WTC11 (cell line): ENCODE measurements at regions not wholly inside any gene's neighbourhood (a gene's known extent, or its start where the extent isn't known, plus 50 kb on each side); places are given as distances from the start of the nearest gene placed in this dataset.
A peak's percentile ranks its signal among the peaks of the same experiment; 100 is the strongest.

Experiments
- ATAC-seq: fragments of 200-7000 bp; cut with Tn5 transposase; 2 replicates; pipeline ENCODE4 v1.10.0; 2021; ENCODE audit warnings: mild to moderate bottlenecking, moderate library complexity
- CTCF ChIA-PET: fragments of 300-600 bp; sonication (Branson Sonifier 250); formaldehyde crosslinking; loops from one replicate; lab custom pipeline; 2021; ENCODE audit warnings: antibody characterized with exemption; lab: Charles Lee
- POLR2A ChIA-PET: fragments of 350-600 bp; sonication (Branson Sonifier 250); formaldehyde crosslinking; loops from one replicate; lab custom pipeline; 2021; ENCODE audit warnings: antibody characterized with exemption; lab: Charles Lee
- DNase-seq: peaks from one replicate; pipeline ENCODE4 v3.0.0; 2021; ENCODE audit warnings: low spot score
- H3K27ac Mint-ChIP-seq: 2 replicates; pipeline ENCODE4 v1.8.0; 2021; ENCODE audit warnings: mixed read lengths
- H3K27me3 Mint-ChIP-seq: 2 replicates; pipeline ENCODE4 v1.8.0; 2021; ENCODE audit warnings: low read depth, mild to moderate bottlenecking, moderate library complexity, mixed read lengths
- H3K36me3 Mint-ChIP-seq: 2 replicates; pipeline ENCODE4 v1.8.0; 2021; ENCODE audit warnings: mixed read lengths
- H3K4me1 Mint-ChIP-seq: 2 replicates; pipeline ENCODE4 v1.8.0; 2022; ENCODE audit warnings: mixed read lengths
- H3K4me3 Mint-ChIP-seq: 2 replicates; pipeline ENCODE4 v1.8.0; 2021; ENCODE audit warnings: mild to moderate bottlenecking, moderate library complexity, mixed read lengths
- H3K9me3 Mint-ChIP-seq: 2 replicates; pipeline ENCODE4 v1.8.0; 2021; ENCODE audit warnings: mixed read lengths
- ATF1 ChIP-seq: sonication (generic); formaldehyde crosslinking; IDR thresholded peaks from 2 replicates; pipeline ENCODE4 v1.8.1; 2023; ENCODE audit warnings: mild to moderate bottlenecking, moderate library complexity, missing genetic modification reagents
- ATF2 ChIP-seq: sonication (generic); formaldehyde crosslinking; IDR thresholded peaks from 2 replicates; pipeline ENCODE4 v1.8.1; 2022; ENCODE audit warnings: low read depth, missing genetic modification reagents, borderline replicate concordance
- CDX4 ChIP-seq: fragments of 250-450 bp; sonication (Bioruptor Pico); IDR thresholded peaks from 2 replicates; pipeline ENCODE4 v1.9.0; 2021; ENCODE audit warnings: moderate library complexity, mild to moderate bottlenecking, inconsistent platforms, borderline replicate concordance
- E2F1 ChIP-seq: sonication (generic); formaldehyde crosslinking; IDR thresholded peaks from 2 replicates; pipeline ENCODE4 v1.8.0; 2022; ENCODE audit warnings: mild to moderate bottlenecking, missing genetic modification reagents
- FOXK1 ChIP-seq: sonication (generic); formaldehyde crosslinking; IDR thresholded peaks from 2 replicates; pipeline ENCODE4 v1.8.0; 2022; ENCODE audit warnings: mild to moderate bottlenecking, moderate library complexity, missing genetic modification reagents
- JUN ChIP-seq: sonication (generic); formaldehyde crosslinking; IDR thresholded peaks from 2 replicates; pipeline ENCODE4 v1.8.0; 2023; ENCODE audit warnings: mild to moderate bottlenecking, missing genetic modification reagents
- MXD4 ChIP-seq: fragments of 250-450 bp; sonication (Bioruptor Pico); IDR thresholded peaks from 2 replicates; pipeline ENCODE4 v1.8.0; 2021; ENCODE audit warnings: mild to moderate bottlenecking, moderate library complexity, borderline replicate concordance
- NFATC4 ChIP-seq: fragments of 250-450 bp; sonication (Bioruptor Pico); IDR thresholded peaks from 2 replicates; pipeline ENCODE4 v1.9.0; 2021; ENCODE audit warnings: mild to moderate bottlenecking
- SMAD3 ChIP-seq: sonication (generic); formaldehyde crosslinking; IDR thresholded peaks from 2 replicates; pipeline ENCODE4 v1.8.0; 2022; ENCODE audit warnings: missing genetic modification reagents, mild to moderate bottlenecking, borderline replicate concordance
- SOX15 ChIP-seq: fragments of 250-450 bp; sonication (Bioruptor Pico); IDR thresholded peaks from 2 replicates; pipeline ENCODE4 v1.9.0; 2021; ENCODE audit warnings: mild to moderate bottlenecking
- TCF7 ChIP-seq: sonication (generic); formaldehyde crosslinking; IDR thresholded peaks from 2 replicates; pipeline ENCODE4 v1.8.0; 2022; ENCODE audit warnings: mild to moderate bottlenecking, low read depth, missing genetic modification reagents, moderate library complexity
- TEAD1 ChIP-seq: sonication (generic); formaldehyde crosslinking; IDR thresholded peaks from 2 replicates; pipeline ENCODE4 v1.8.0; 2022; ENCODE audit warnings: mild to moderate bottlenecking, missing genetic modification reagents
- ZNF138 ChIP-seq: sonication (generic); formaldehyde crosslinking; conservative IDR thresholded peaks from 2 replicates; pipeline ENCODE4 v1.8.1; 2022; ENCODE audit warnings: mild to moderate bottlenecking, moderate library complexity, missing genetic modification reagents
- TF ChIP-seq, protein P1 (sequence below): sonication (generic); formaldehyde crosslinking; IDR thresholded peaks from 2 replicates; pipeline ENCODE4 v1.8.1; 2022; ENCODE audit warnings: missing genetic modification reagents, borderline replicate concordance
- TF ChIP-seq, protein P2 (sequence below): sonication (generic); formaldehyde crosslinking; IDR thresholded peaks from 2 replicates; pipeline ENCODE4 v1.8.1; 2023; ENCODE audit warnings: mild to moderate bottlenecking, missing genetic modification reagents
- TF ChIP-seq, protein P3 (sequence below): sonication (generic); formaldehyde crosslinking; IDR thresholded peaks from 2 replicates; pipeline ENCODE4 v1.8.0; 2023; ENCODE audit warnings: missing genetic modification reagents, mild to moderate bottlenecking, borderline replicate concordance
- TF ChIP-seq, protein P4 (sequence below): fragments of 250-450 bp; sonication (Bioruptor Pico); IDR thresholded peaks from 2 replicates; pipeline ENCODE4 v1.9.0; 2021; ENCODE audit warnings: mild to moderate bottlenecking
- TF ChIP-seq, protein P5 (sequence below): sonication (generic); formaldehyde crosslinking; IDR thresholded peaks from 2 replicates; pipeline ENCODE4 v1.8.1; 2023; ENCODE audit warnings: mild to moderate bottlenecking, moderate library complexity, missing genetic modification reagents

- Mint-ChIP-seq H3K36me3 (no peaks in the 10 kb centered on the region), H3K4me3 (no peak overlapping the region), H3K9me3 (peaks cover 5% of the 10 kb centered on the region; the same call in 1 of the 2 replicates), H3K27ac (no peak overlapping the region), H3K27me3 (peaks cover 6% of the 10 kb centered on the region), H3K4me1 (peaks cover 7% of the 10 kb centered on the region)
- ChIA-PET CTCF (interaction anchor here (0.8 to 1.7 kb wide), 7 partner anchors 9 to 155 kb away, joined by 3 to 5 read pairs (median 4); no protein-coding TSS in a partner anchor), POLR2A (no interaction called here)
- peak; percentile 46 for ATAC-seq
- DNase-seq = no peak
- TF ChIP-seq MXD4 (no peak), TEAD1 (no peak), TCF7 (no peak), SOX15 (CRISPR knock-in tag) (no peak), JUN (CRISPR knock-in tag) (no peak), E2F1 (CRISPR knock-in tag) (no peak), ATF2 (CRISPR knock-in tag) (no peak)
- TF ChIP-seq, protein P1, sequence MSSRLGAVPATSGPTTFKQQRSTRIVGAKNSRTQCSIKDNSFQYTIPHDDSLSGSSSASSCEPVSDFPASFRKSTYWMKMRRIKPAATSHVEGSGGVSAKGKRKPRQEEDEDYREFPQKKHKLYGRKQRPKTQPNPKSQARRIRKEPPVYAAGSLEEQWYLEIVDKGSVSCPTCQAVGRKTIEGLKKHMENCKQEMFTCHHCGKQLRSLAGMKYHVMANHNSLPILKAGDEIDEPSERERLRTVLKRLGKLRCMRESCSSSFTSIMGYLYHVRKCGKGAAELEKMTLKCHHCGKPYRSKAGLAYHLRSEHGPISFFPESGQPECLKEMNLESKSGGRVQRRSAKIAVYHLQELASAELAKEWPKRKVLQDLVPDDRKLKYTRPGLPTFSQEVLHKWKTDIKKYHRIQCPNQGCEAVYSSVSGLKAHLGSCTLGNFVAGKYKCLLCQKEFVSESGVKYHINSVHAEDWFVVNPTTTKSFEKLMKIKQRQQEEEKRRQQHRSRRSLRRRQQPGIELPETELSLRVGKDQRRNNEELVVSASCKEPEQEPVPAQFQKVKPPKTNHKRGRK (CRISPR knock-in tag) = no peak
Measured at GRCh38 chr10:3263747-3264146, 91.2 kb upstream of the PITRM1 start.

GRCh38 chr10:3263082-3263481, 90.5 kb upstream of the PITRM1 start:
- H3K9me3 Mint-ChIP-seq = peaks cover 5% of the 10 kb centered on the region; the same call in 1 of the 2 replicates
- H3K27me3 Mint-ChIP-seq = peaks cover 6% of the 10 kb centered on the region
- H3K4me3 Mint-ChIP-seq = no peak overlapping the region
- ATAC-seq (no peak), DNase-seq (no peak)
- H3K4me1 Mint-ChIP-seq = peaks cover 7% of the 10 kb centered on the region
- no peak overlapping the region for H3K27ac Mint-ChIP-seq
- POLR2A ChIA-PET = no interaction called here
- CTCF ChIA-PET = interaction anchor here (0.8 to 1.7 kb wide), 7 partner anchors 8 to 155 kb away, joined by 3 to 5 read pairs (median 4); no protein-coding TSS in a partner anchor
- no peaks in the 10 kb centered on the region for H3K36me3 Mint-ChIP-seq
- TF ChIP-seq, protein P2, sequence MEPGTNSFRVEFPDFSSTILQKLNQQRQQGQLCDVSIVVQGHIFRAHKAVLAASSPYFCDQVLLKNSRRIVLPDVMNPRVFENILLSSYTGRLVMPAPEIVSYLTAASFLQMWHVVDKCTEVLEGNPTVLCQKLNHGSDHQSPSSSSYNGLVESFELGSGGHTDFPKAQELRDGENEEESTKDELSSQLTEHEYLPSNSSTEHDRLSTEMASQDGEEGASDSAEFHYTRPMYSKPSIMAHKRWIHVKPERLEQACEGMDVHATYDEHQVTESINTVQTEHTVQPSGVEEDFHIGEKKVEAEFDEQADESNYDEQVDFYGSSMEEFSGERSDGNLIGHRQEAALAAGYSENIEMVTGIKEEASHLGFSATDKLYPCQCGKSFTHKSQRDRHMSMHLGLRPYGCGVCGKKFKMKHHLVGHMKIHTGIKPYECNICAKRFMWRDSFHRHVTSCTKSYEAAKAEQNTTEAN (CRISPR knock-in tag) = no peak
- TF ChIP-seq SOX15 (CRISPR knock-in tag) (no peak), TCF7 (no peak), ZNF138 (no peak), NFATC4 (no peak), ATF1 (CRISPR knock-in tag) (no peak), CDX4 (CRISPR knock-in tag) (no peak), FOXK1 (no peak), SMAD3 (CRISPR knock-in tag) (no peak)
- TF ChIP-seq, protein P3, sequence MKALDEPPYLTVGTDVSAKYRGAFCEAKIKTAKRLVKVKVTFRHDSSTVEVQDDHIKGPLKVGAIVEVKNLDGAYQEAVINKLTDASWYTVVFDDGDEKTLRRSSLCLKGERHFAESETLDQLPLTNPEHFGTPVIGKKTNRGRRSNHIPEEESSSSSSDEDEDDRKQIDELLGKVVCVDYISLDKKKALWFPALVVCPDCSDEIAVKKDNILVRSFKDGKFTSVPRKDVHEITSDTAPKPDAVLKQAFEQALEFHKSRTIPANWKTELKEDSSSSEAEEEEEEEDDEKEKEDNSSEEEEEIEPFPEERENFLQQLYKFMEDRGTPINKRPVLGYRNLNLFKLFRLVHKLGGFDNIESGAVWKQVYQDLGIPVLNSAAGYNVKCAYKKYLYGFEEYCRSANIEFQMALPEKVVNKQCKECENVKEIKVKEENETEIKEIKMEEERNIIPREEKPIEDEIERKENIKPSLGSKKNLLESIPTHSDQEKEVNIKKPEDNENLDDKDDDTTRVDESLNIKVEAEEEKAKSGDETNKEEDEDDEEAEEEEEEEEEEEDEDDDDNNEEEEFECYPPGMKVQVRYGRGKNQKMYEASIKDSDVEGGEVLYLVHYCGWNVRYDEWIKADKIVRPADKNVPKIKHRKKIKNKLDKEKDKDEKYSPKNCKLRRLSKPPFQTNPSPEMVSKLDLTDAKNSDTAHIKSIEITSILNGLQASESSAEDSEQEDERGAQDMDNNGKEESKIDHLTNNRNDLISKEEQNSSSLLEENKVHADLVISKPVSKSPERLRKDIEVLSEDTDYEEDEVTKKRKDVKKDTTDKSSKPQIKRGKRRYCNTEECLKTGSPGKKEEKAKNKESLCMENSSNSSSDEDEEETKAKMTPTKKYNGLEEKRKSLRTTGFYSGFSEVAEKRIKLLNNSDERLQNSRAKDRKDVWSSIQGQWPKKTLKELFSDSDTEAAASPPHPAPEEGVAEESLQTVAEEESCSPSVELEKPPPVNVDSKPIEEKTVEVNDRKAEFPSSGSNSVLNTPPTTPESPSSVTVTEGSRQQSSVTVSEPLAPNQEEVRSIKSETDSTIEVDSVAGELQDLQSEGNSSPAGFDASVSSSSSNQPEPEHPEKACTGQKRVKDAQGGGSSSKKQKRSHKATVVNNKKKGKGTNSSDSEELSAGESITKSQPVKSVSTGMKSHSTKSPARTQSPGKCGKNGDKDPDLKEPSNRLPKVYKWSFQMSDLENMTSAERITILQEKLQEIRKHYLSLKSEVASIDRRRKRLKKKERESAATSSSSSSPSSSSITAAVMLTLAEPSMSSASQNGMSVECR = no peak
- TF ChIP-seq, protein P4, sequence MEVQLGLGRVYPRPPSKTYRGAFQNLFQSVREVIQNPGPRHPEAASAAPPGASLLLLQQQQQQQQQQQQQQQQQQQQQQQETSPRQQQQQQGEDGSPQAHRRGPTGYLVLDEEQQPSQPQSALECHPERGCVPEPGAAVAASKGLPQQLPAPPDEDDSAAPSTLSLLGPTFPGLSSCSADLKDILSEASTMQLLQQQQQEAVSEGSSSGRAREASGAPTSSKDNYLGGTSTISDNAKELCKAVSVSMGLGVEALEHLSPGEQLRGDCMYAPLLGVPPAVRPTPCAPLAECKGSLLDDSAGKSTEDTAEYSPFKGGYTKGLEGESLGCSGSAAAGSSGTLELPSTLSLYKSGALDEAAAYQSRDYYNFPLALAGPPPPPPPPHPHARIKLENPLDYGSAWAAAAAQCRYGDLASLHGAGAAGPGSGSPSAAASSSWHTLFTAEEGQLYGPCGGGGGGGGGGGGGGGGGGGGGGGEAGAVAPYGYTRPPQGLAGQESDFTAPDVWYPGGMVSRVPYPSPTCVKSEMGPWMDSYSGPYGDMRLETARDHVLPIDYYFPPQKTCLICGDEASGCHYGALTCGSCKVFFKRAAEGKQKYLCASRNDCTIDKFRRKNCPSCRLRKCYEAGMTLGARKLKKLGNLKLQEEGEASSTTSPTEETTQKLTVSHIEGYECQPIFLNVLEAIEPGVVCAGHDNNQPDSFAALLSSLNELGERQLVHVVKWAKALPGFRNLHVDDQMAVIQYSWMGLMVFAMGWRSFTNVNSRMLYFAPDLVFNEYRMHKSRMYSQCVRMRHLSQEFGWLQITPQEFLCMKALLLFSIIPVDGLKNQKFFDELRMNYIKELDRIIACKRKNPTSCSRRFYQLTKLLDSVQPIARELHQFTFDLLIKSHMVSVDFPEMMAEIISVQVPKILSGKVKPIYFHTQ (CRISPR knock-in tag) = no peak
- TF ChIP-seq, protein P5, sequence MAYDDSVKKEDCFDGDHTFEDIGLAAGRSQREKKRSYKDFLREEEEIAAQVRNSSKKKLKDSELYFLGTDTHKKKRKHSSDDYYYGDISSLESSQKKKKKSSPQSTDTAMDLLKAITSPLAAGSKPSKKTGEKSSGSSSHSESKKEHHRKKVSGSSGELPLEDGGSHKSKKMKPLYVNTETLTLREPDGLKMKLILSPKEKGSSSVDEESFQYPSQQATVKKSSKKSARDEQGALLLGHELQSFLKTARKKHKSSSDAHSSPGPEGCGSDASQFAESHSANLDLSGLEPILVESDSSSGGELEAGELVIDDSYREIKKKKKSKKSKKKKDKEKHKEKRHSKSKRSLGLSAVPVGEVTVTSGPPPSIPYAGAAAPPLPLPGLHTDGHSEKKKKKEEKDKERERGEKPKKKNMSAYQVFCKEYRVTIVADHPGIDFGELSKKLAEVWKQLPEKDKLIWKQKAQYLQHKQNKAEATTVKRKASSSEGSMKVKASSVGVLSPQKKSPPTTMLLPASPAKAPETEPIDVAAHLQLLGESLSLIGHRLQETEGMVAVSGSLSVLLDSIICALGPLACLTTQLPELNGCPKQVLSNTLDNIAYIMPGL (CRISPR knock-in tag) = no peak
